GM18517 (cell line): ENCODE measurements at regions not wholly inside any gene's neighbourhood (a gene's known extent, or its start where the extent isn't known, plus 50 kb on each side); places are given as distances from the start of the nearest gene placed in this dataset.
"Not testable (repeated sequence)": the region's sequence is repeated elsewhere in the genome, so short reads cannot be mapped to it uniquely, and the experiment has no call there.

Source experiments
- ATAC-seq: cut with Tn5 transposase; IDR thresholded peaks from one replicate; pipeline ENCODE4 v1.9.1; 2021; ENCODE audit warnings: mild to moderate bottlenecking, moderate library complexity; ENCODE audit not compliant: unreplicated experiment

GRCh38 chr3:30480587-30480986 lies 125.8 kb upstream of the TGFBR2 start:
- ATAC-seq, result no peak

- no peak for ATAC-seq
Observed at GRCh38 chr3:30481241-30481640, 125.2 kb upstream of the TGFBR2 start.

DNA sequence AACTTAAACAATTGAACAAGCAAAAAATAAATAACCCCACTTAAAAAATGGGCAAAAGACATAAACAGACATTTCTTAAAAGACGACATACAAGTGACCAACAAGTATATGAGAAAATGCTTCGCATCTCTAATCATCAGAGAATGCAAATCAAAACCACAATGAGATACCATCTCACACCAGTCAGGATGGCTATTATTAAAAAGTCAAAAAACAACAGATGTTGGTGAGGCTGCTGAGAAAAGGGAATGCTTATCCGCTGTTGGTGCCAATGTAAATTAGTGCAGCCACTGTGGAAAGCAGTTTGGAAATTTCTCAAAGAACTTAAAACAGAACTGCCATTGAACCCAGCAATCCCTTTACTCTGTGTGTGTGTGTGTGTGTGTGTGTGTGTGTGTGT lies 122.2 kb upstream of the TGFBR2 start:
- not testable (repeated sequence) for ATAC-seq

DNA sequence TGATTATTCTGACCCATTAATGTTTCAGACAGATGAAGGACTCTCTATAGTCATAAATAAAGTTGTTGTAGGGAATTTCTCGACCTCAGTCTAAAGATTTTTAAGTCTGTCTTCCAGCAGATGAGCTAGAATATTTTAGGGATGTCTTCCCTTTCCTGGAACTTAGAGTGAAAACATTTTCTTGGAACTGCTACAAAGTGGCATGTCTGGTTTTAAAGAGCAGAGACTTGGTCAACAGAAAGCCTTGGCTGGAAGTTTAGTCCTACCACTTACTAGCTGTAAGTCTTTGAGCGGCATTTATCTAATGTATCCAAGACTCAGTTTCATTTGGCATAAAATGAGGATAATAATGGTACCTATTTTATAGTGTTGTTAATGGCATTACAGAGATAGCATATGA lies 120.0 kb upstream of the TGFBR2 start:
- no peak for ATAC-seq

DNA sequence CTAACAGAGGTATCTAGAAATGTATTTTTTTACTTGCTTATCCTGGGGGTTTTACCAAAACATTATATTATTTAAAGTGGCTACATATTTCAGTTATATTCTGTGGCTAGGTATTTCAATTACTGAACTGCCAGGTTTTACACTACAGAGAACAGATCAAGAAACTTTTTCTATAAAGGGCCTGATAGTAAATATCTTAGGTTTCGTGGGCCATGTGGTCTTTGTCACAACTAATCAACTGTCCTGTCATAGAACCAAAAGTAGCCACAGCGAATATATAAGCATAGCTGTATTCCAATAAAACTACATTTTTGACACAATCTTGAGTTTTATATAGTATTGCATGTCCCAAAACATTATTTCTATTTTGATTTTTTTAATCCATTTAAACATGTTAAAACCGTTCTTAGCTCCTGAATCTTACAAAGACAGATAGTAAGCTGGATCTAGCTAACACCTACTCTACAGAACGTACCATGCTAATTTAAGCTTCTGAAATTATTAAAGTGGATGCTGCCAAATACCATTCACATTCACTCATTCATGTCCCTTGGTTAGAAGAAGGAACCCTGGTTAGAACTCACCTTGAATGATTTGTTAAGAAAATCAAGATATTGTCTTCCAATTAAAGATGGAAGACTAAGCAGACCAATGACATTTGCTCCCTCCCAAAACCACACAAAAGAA lies 118.2 kb upstream of the TGFBR2 start:
- no peak for ATAC-seq

- ATAC-seq, result no peak
Observed at GRCh38 chr3:30492322-30493192, 113.8 kb upstream of the TGFBR2 start.

DNA sequence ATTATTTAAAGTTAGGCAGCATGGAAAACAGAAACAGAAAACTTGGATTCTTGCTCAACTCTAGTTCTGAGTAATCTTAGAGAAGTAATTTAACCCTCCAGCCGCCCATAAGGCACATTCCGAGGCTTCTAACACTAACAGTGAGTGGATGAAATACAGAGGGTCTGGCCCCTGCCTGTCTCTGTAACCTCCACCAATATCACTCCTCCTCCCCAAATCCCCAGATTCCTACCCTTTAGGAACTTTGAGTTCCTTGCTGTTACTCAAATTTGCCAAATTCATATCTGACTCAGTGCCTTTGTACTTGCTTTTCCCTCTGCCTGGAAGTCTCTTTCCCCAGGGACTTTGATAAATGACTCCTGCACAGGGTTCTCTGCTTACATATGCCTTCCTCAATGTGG lies 112.5 kb upstream of the TGFBR2 start:
- ATAC-seq, result no peak

GRCh38 chr3:30495172-30496065 lies 111.0 kb upstream of the TGFBR2 start:
- ATAC-seq, result no peak

DNA sequence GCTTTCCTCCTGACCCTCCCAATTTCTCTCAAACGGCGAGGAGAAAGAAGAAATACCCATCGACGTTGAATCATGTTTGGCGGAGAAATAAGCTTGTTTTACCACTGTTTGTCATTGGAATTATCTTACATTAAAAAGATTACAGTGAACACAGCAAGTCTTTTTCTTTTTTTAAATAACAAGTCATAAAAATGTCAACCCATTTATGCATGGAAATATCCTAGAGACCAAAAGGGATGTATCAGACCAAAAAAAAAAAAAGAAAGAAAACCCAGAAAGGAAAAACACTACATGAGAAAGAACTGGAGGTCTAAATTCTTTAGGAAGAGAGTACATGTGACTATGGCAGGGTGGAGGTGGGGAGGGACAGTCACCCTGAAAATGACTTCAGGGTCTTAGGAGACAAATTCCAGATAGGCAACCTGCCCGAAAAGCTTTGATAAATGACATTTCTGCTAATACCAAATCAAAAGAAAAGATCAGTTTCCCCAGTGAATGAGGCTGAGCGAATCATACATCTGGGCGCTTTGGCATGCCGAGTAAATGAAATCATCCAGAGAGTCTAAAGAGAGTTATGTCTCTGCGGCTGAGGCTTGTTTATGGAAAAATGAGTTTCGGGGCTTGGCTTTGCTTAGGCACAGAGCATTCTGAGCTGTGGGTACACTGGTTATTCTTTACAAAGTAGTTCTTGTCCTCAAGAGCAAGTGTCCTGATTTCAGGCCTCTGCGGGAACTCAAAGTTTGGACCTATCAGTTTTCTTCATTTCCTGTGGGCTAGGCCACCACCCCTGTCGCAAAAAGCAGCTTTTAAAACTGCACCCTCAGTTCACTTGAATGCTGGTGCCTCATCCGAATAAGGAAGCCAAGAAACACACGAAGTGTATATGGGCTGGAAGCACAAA lies 110.1 kb upstream of the TGFBR2 start:
- no peak for ATAC-seq

- ATAC-seq, result no peak
Observed at GRCh38 chr3:30498587-30498967, 107.8 kb upstream of the TGFBR2 start.

DNA sequence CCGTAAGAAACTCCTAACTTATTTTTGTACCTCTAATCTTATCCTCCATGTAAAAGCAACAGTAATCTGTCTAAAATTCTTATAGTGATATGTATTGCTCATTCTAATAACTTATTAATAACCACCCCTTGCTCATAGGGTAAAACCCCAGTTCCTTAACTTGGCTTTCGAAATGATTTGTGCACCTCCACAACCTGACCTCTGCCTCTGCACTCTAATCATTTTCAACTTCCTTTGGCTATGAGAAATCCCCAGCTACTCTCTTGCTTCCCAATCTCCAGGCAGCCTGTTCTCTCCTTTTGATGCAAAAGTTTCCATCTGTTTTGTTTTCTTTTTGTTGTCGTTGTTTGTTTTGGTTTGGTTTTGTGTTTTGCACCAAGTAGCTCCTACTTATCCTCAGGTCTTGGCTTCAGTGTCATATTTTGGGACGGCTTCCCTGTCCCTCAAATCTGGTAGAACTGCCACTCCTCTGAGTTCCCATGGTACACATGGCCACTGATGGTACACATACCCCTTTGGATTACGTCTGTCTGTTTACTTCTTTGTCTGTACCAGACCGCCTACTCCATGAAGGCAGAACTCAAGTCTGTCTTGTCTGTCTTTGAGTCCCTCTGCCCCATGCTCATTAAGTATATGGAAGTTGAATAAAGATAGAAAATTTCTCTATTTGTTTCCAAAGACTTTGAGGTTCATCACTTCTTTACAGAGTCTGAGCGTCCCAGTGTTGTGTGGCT lies 105.6 kb upstream of the TGFBR2 start:
- ATAC-seq, result peak; percentile 98

DNA sequence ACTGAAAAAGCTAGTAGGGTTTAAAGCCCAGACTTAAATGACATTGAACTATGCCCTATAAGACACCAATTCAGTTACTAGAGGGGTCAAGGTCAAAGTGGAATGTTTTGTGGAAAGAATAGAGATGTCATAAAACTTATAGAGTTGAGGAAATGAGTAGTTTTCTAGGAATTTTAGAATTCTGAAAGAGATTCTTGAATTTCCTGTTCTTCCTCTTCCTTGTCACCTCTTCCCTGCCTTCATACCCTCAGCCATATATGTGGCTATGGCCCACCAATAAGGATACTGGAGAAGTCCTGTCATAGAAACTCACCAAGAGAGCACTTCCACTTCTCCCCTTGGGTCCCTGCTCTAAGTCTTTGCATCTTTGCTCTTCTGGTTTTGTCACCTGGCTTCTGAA lies 104.9 kb upstream of the TGFBR2 start:
- ATAC-seq, result no peak

GRCh38 chr3:30502051-30502741 lies 104.2 kb upstream of the TGFBR2 start:
- no peak for ATAC-seq

DNA sequence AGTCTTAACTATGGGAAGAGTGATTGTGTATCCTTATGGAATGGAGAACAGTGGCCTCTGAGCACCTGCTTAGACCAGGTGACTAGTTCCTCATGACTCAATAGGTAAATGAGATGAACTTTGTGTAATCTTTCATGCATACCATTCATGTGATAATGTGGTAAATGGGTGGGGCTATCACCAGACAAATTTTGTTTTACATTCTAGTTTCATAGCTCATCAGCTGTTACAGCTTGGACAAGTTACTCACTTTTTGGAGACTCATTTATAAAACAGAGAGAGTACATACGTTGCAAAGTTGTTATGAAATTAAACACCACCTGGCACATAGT lies 103.7 kb upstream of the TGFBR2 start:
- ATAC-seq, result peak; percentile 50

DNA sequence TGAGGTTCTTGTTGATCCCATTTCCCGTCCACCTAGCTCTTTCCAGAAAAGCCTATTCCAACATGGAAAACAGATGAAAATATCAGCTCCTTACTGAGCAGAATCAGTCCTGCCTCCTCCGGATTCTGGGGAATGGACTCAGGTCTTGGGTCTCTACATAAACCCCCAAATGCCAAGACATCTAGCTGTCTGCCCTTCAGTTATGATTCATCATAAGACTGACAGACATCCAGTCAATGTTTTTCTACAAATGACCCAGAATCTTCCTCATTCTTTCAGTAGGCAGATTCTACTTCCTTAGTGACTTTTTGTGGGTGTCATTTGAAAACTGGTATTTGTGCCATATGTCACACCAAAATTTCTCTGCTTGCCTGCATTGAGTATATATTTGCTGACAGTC lies 103.0 kb upstream of the TGFBR2 start:
- no peak for ATAC-seq

DNA sequence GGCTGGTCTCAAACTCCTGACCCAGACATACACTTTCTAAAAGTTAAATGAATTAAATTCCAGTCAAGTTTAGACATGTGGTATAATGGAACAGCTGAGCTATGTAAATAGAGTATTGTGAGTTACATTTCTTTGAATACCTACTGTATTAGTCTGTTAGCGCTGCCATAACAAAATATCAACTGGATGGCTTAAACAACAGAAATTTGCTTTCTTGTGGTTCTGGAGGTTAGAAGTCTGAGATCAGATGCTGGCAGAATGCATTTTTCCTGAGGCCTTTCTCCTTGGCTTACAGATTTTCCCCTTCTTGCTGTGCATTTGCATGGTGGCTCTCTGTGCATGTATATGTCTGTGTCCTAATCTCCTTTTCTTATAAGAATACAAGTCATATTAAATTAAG lies 101.5 kb upstream of the TGFBR2 start:
- no peak for ATAC-seq

DNA sequence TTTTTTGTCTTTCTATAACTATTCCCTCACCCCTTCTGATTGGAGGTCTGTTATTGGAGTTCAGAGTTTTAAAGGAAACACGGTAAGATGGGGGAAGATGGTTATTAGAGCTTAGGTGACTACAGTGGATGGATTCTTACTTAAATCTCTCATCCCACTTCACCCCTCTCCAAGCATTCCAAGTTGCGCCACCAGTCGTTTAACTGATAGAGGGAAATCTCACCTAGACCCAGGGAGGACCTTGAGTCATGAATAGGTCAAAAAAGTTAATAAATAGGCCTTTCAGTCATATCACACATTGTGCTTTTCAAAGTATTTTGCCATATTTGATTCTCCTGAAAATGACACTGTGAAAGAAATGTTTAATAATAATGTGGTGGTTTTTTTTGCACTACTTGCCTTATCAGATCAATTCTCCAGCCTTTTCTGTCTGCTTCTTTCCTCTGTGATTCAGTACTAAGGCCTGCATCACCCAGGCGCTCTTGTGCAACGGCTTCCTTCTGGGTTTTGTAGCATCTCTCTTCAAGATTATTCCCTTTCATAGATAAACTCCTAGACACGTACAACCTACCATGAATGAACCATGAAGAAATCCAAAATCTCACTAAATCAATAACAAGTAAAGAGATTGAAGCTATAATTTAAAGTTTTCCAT lies 100.4 kb upstream of the TGFBR2 start:
- ATAC-seq, result no peak

DNA sequence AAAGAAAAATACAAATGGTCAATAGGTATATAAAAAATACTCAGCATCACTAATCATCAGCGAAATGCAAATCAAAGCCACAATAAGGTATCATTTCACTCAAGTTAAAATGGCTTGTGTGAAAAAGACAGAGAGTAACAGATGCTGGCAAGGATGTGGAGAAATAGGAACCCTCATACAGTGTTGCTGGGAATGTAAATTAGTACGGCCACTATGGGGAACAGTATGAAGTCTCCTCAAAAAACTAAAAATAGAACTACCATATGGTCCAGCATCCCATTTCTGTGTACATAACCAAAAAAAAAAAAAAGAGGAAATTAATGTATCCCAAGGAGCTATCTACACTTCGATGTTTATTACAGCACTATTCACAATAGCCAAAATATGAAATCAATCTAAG lies 98.1 kb upstream of the TGFBR2 start:
- no peak for ATAC-seq

DNA sequence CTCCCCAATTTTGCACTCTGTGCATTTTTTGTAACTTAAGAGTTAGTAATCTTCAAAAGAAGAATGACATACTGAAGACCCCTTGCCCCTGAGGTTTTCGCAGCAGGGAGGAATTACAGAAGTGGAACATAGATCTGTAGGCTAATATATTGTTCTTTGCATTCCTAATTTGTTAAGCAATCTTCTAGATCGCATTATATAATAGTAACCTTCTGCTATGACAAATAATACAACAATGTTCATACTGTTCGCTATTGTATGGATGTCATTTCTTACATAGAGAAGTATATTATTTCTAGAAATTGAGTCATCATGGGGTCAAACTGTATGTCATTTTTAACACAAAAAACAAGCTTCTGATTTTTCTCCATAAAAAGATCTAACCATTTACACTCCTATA lies 95.8 kb upstream of the TGFBR2 start:
- no peak for ATAC-seq
